Gastroesophageal sphincter (tissue), 4 donors: ENCODE measurements at regions not wholly inside any gene's neighbourhood (a gene's known extent, or its start where the extent isn't known, plus 50 kb on each side); places are given as distances from the start of the nearest gene placed in this dataset.

ENCODE experiments used
- ATAC-seq: fragments of 150-250 bp; one replicate; pipeline ENCODE4 v1.9.1; 2016; ENCODE audit warnings: mild to moderate bottlenecking, moderate library complexity
- H3K27ac ChIP-seq, 4 donors: fragments of 200-600 bp; sonication (generic) in 3 of 4; 1 replicate in 3 of 4; 2 replicates in 1 of 4; pipeline ENCODE4 v1.5.1; 2016 to 2019
- H3K27me3 ChIP-seq: fragments of 200-600 bp; sonication (generic); one replicate; pipeline ENCODE4 v1.5.1; 2019
- H3K36me3 ChIP-seq, 2 donors: fragments of 200-600 bp; sonication (generic); one replicate each; pipeline ENCODE4 v1.5.1; 2019; ENCODE audit warnings: control low read depth in 1 of 2
- H3K4me1 ChIP-seq, 3 donors: fragments of 200-600 bp; sonication (generic); 1 replicate in 2 of 3; 2 replicates in 1 of 3; pipeline ENCODE4 v1.5.1; 2016 to 2019; ENCODE audit warnings: control low read depth in 2 of 3
- H3K4me3 ChIP-seq, 2 donors: fragments of 200-600 bp; sonication (generic); one replicate each; pipeline ENCODE4 v1.5.1; 2019; ENCODE audit warnings: mild to moderate bottlenecking in 1 of 2, moderate library complexity in 1 of 2
- H3K9me3 ChIP-seq, 3 donors: fragments of 200-600 bp; sonication (generic); one replicate each; pipeline ENCODE4 v1.5.1; 2017 to 2019; ENCODE audit warnings: control low read depth in 2 of 3
- CTCF ChIP-seq, 4 experiments: fragments of 200-600 bp in 2 of 4; fragments of 450-650 bp in 2 of 4; sonication (generic) in 1 of 4; IDR thresholded peaks; one replicate each; pipeline ENCODE4 v1.5.1; 2017 to 2019; ENCODE audit warnings: antibody characterized with exemption in 4 of 4, mild to moderate bottlenecking in 2 of 4, moderate library complexity in 2 of 4
- EP300 ChIP-seq: sonication (generic); formaldehyde crosslinking; IDR thresholded peaks from one replicate; pipeline ENCODE4 v1.6.1; 2017; ENCODE audit warnings: antibody characterized with exemption, mild to moderate bottlenecking
- POLR2A ChIP-seq, 2 donors: fragments of 450-650 bp; IDR thresholded peaks; one replicate each; pipeline ENCODE4 v1.6.1; 2017; ENCODE audit warnings: antibody characterized with exemption in 2 of 2, mild to moderate bottlenecking in 2 of 2, moderate library complexity in 1 of 2
- POLR2AphosphoS5 ChIP-seq: sonication (generic); formaldehyde crosslinking; IDR thresholded peaks from one replicate; pipeline ENCODE4 v1.6.1; 2017; ENCODE audit warnings: antibody characterized with exemption
- whole genome bisulfite sequencing, 2 donors: methylation state at CpG; one replicate each; pipeline ENCODE4 v1.1.5; 2018; ENCODE audit warnings: low coverage in 1 of 2; 5-methylcytosine and 5-hydroxymethylcytosine counted together

DNA sequence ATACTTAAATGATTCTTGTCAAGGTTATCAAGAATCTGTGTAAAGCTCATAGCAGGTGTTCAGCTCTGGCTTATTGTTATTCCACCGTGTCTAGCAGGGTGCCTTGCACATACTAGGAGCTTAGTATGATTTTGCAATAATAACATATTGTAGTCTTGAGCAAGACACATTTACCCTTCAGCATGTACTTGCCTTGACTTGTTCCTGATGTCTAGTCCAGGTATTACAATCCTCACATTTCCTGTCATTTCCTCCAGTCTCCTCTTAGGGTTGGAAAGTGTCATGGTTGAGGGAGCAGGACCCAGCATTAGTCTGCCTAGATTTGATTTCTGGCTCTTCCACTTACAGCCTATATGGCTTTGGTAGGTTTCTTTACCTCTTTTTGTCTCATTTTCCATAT lies 246.1 kb downstream of the RAD51AP2 start:
- Histone ChIP-seq H3K4me3 (no peak overlapping the region), H3K27ac (no peak overlapping the region), H3K36me3 (no peaks in the 10 kb centered on the region), H3K27me3 (no peaks in the 10 kb centered on the region), H3K9me3 (peaks cover 0 to 6% (median 0%) of the 10 kb centered on the region in 3 donors), H3K4me1 (no peaks in the 10 kb centered on the region)
- no peak for TF ChIP-seq POLR2AphosphoS5
- TF ChIP-seq POLR2A (IDR thresholded peaks at IDR 0.05): no peak
- TF ChIP-seq EP300: no peak
- no peak for TF ChIP-seq CTCF (IDR thresholded peaks at IDR 0.05)
- WGBS, 2 donors: 86 to 100% methylated on average over 1 of the region's 1 CpG
- no peak for ATAC-seq

DNA sequence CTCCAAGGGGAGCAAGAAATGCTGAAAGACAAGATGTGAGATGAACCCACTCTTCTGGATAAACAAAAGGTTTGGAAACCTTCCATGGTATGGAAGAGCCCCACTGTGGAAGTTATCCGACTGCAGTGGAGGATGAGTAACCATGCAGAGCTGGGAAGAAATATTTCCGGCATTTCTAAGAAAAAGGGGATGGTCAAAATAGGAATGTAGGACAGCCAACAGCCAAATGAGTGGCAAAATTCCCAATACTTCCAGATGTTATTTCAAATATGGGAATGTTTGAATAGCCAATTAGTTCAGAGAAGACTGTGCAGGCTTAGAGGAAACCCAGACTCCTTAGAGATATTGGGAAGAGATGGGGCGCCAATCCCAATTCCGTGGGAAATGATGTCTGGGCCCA lies 246.8 kb downstream of the RAD51AP2 start:
- Histone ChIP-seq H3K4me3 (no peak overlapping the region), H3K9me3 (peaks cover 0 to 3% (median 0%) of the 10 kb centered on the region in 3 donors), H3K36me3 (no peaks in the 10 kb centered on the region), H3K27me3 (no peaks in the 10 kb centered on the region), H3K4me1 (no peaks in the 10 kb centered on the region), H3K27ac (no peak overlapping the region)
- WGBS, 2 donors: 83 to 93% methylated on average over 4 of the region's 4 CpGs
- no peak for ATAC-seq
- no peak for TF ChIP-seq POLR2A (IDR thresholded peaks at IDR 0.05)
- TF ChIP-seq CTCF (IDR thresholded peaks at IDR 0.05): no peak
- TF ChIP-seq EP300: no peak
- no peak for TF ChIP-seq POLR2AphosphoS5

- Histone ChIP-seq H3K27me3 (no peaks in the 10 kb centered on the region), H3K4me1 (no peaks in the 10 kb centered on the region), H3K36me3 (no peaks in the 10 kb centered on the region), H3K27ac (no peak overlapping the region), H3K9me3 (no peaks in the 10 kb centered on the region), H3K4me3 (no peak overlapping the region)
- TF ChIP-seq CTCF (IDR thresholded peaks at IDR 0.05) (no peak), POLR2AphosphoS5 (no peak), EP300 (no peak), POLR2A (IDR thresholded peaks at IDR 0.05) (no peak)
- WGBS, 2 donors: 65 to 68% methylated on average over 5 of the region's 5 CpGs
- ATAC-seq: no peak
Measured at GRCh38 chr2:17270894-17271293, 247.3 kb downstream of the RAD51AP2 start.

DNA sequence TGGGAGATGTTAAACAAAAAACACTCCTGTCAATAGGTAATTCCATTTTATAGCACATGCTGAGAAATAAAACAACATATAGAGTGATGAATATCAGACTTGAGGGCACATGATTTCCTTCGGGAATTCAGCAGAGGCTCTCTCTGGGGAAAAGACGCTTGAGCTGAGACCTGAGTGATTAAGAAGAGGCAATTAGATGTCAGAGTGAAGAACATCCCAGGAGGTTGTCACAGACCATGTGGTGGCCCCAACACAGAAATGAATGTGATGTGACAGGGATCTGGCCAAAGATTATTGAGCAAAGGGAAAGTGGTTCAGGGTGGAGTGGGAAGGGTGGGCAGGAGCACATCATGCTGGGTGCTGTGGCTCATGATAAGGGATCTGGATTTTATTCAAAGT lies 254.7 kb downstream of the RAD51AP2 start:
- no peak for ATAC-seq
- 40 to 63% methylated on average over 2 of the region's 2 CpGs for WGBS, 2 donors
- H3K9me3 ChIP-seq: no peaks in the 10 kb centered on the region
- H3K4me3 ChIP-seq: no peak overlapping the region
- no peaks in the 10 kb centered on the region for H3K36me3 ChIP-seq
- no peaks in the 10 kb centered on the region for H3K4me1 ChIP-seq
- no peak overlapping the region for H3K27ac ChIP-seq
- no peaks in the 10 kb centered on the region for H3K27me3 ChIP-seq
- TF ChIP-seq EP300 (no peak), POLR2AphosphoS5 (no peak), POLR2A (IDR thresholded peaks at IDR 0.05) (no peak), CTCF (IDR thresholded peaks at IDR 0.05) (no peak)

GRCh38 chr2:17262854-17263569 lies 255.2 kb downstream of the RAD51AP2 start:
- H3K27me3 ChIP-seq: no peaks in the 10 kb centered on the region
- WGBS, 2 donors: 71 to 92% methylated on average over 2 of the region's 2 CpGs
- TF ChIP-seq CTCF (IDR thresholded peaks at IDR 0.05) (no peak), POLR2A (IDR thresholded peaks at IDR 0.05) (no peak), POLR2AphosphoS5 (no peak), EP300 (no peak)
- no peaks in the 10 kb centered on the region for H3K4me1 ChIP-seq
- no peak overlapping the region for H3K4me3 ChIP-seq
- no peaks in the 10 kb centered on the region for H3K36me3 ChIP-seq
- no peak overlapping the region for H3K27ac ChIP-seq
- no peaks in the 10 kb centered on the region for H3K9me3 ChIP-seq
- ATAC-seq: no peak
